NCI-H2107 (cell line): ENCODE measurements at regions not wholly inside any gene's neighbourhood (a gene's known extent, or its start where the extent isn't known, plus 50 kb on each side); places are given as distances from the start of the nearest gene placed in this dataset.

ENCODE experiments used
- DNase-seq: peaks from one replicate; lab custom pipeline; 2025; lab: John Stamatoyannopoulos, UW

GRCh38 chr5:138665261-138665660 lies 88.0 kb upstream of the CTNNA1 start:
- no peak for DNase-seq

GRCh38 chr5:138664276-138664943 lies 88.8 kb upstream of the CTNNA1 start:
- no peak for DNase-seq

- no peak for DNase-seq
Observed at GRCh38 chr5:138663561-138663960, 88.4 kb upstream of the HSPA9 start.

- DNase-seq: no peak
Observed at GRCh38 chr5:138663009-138663408, 87.8 kb upstream of the HSPA9 start.

- no peak for DNase-seq
Observed at GRCh38 chr5:138662599-138662998, 87.4 kb upstream of the HSPA9 start.

- no peak for DNase-seq
Observed at GRCh38 chr5:138661991-138662434, 86.8 kb upstream of the HSPA9 start.

- no peak for DNase-seq
Observed at GRCh38 chr5:138661291-138661960, 86.2 kb upstream of the HSPA9 start.

- DNase-seq: no peak
Observed at GRCh38 chr5:138660051-138660572, 84.9 kb upstream of the HSPA9 start.

- DNase-seq: no peak
Observed at GRCh38 chr5:138659561-138659960, 84.4 kb upstream of the HSPA9 start.

GRCh38 chr5:138659121-138659520 lies 83.9 kb upstream of the HSPA9 start:
- no peak for DNase-seq

- DNase-seq: no peak
Observed at GRCh38 chr5:138658676-138659075, 83.5 kb upstream of the HSPA9 start.

- no peak for DNase-seq
Observed at GRCh38 chr5:138657360-138657759, 82.2 kb upstream of the HSPA9 start.

GRCh38 chr5:138656916-138657315 lies 81.7 kb upstream of the HSPA9 start:
- DNase-seq: no peak

GRCh38 chr5:138655530-138656190 lies 80.5 kb upstream of the HSPA9 start:
- no peak for DNase-seq

GRCh38 chr5:138654281-138654867 lies 79.2 kb upstream of the HSPA9 start:
- no peak for DNase-seq

GRCh38 chr5:138653502-138653901 lies 78.3 kb upstream of the HSPA9 start:
- no peak for DNase-seq

- no peak for DNase-seq
Observed at GRCh38 chr5:138651767-138652117, 76.5 kb upstream of the HSPA9 start.

GRCh38 chr5:138651058-138651766 lies 76.0 kb upstream of the HSPA9 start:
- DNase-seq: no peak

- DNase-seq: no peak
Observed at GRCh38 chr5:138650196-138650595, 75.0 kb upstream of the HSPA9 start.

- no peak for DNase-seq
Observed at GRCh38 chr5:138649775-138650174, 74.6 kb upstream of the HSPA9 start.

- no peak for DNase-seq
Observed at GRCh38 chr5:138649316-138649720, 74.1 kb upstream of the HSPA9 start.

- no peak for DNase-seq
Observed at GRCh38 chr5:138648841-138649240, 73.6 kb upstream of the HSPA9 start.
